HEK293 (cell line): ENCODE measurements at regions not wholly inside any gene's neighbourhood (a gene's known extent, or its start where the extent isn't known, plus 50 kb on each side); places are given as distances from the start of the nearest gene placed in this dataset.

Experiments used
- CTCF ChIA-PET: fragments of 350-600 bp; formaldehyde crosslinking; extraction: SDS; loops from one replicate; lab custom pipeline; 2021; ENCODE audit warnings: antibody characterized with exemption; lab: Yijun Ruan, JAX
- POLR2A ChIA-PET: fragments of 300-600 bp; formaldehyde crosslinking; extraction: SDS; loops from one replicate; lab custom pipeline; 2020; ENCODE audit warnings: antibody characterized with exemption, inconsistent platforms; lab: Yijun Ruan, JAX
- H3K27ac ChIP-seq: fragments of 200-500 bp; sonication (Bioruptor generic); 2 replicates; pipeline ENCODE4 v1.5.1; 2014; ENCODE audit warnings: low read depth, low read length, control low read depth, inconsistent platforms; ENCODE audit errors: extremely low read depth
- H3K36me3 ChIP-seq, 2 experiments: fragments of 200-500 bp in 1 of 2; sonication (Bioruptor generic) in 1 of 2; 1 replicate in 1 of 2; 2 replicates in 1 of 2; pipeline ENCODE4 v1.5.1; 2014 to 2017; ENCODE audit warnings: inconsistent platforms in 2 of 2, low read length in 2 of 2; ENCODE audit not compliant: control insufficient read depth in 2 of 2, insufficient read depth in 1 of 2
- H3K4me1 ChIP-seq: fragments of 200-500 bp; sonication (Bioruptor generic); 2 replicates; pipeline ENCODE4 v1.5.1; 2014; ENCODE audit warnings: mild to moderate bottlenecking, low read length, inconsistent platforms; ENCODE audit not compliant: control insufficient read depth, insufficient read depth
- H3K4me3 ChIP-seq: 2 replicates; pipeline ENCODE4 v1.5.1; 2011; ENCODE audit warnings: low read depth, mild to moderate bottlenecking, control low read depth, low read length, moderate library complexity
- H3K9me3 ChIP-seq: fragments of 200-500 bp; sonication (Bioruptor generic); 2 replicates; pipeline ENCODE4 v1.5.1; 2014; ENCODE audit warnings: low read depth, low read length, inconsistent platforms; ENCODE audit not compliant: control insufficient read depth, insufficient read depth
- MYNN ChIP-seq: fragments of 450-650 bp; formaldehyde crosslinking; IDR thresholded peaks from 2 replicates; pipeline ENCODE4 v1.5.1; 2016; ENCODE audit warnings: missing biosample characterization, missing genetic modification characterization, borderline replicate concordance
- PRDM1 ChIP-seq: fragments of 450-650 bp; formaldehyde crosslinking; IDR thresholded peaks from 2 replicates; pipeline ENCODE4; 2016; ENCODE audit warnings: missing biosample characterization, missing genetic modification characterization
- ZBTB1 ChIP-seq: fragments of 450-650 bp; formaldehyde crosslinking; IDR thresholded peaks from 2 replicates; pipeline ENCODE4 v1.5.1; 2016; ENCODE audit warnings: missing biosample characterization, missing genetic modification characterization
- ZBTB20 ChIP-seq: fragments of 450-650 bp; formaldehyde crosslinking; IDR thresholded peaks from 2 replicates; pipeline ENCODE4 v1.5.1; 2016; ENCODE audit warnings: missing biosample characterization, missing genetic modification characterization
- ZBTB8A ChIP-seq: fragments of 450-650 bp; formaldehyde crosslinking; IDR thresholded peaks from 2 replicates; pipeline ENCODE4 v1.5.1; 2016; ENCODE audit warnings: missing biosample characterization, missing genetic modification characterization
- ZNF146 ChIP-seq: fragments of 450-650 bp; formaldehyde crosslinking; IDR thresholded peaks from 2 replicates; pipeline ENCODE4 v1.5.1; 2016; ENCODE audit warnings: missing biosample characterization, missing genetic modification characterization
- ZNF514 ChIP-seq: fragments of 450-650 bp; formaldehyde crosslinking; IDR thresholded peaks from 2 replicates; pipeline ENCODE4 v1.5.1; 2016; ENCODE audit warnings: missing biosample characterization, missing genetic modification characterization
- ZNF521 ChIP-seq: fragments of 450-650 bp; formaldehyde crosslinking; IDR thresholded peaks from 2 replicates; pipeline ENCODE4 v1.5.1; 2017; ENCODE audit warnings: missing biosample characterization, mild to moderate bottlenecking, missing genetic modification characterization
- ZNF530 ChIP-seq: fragments of 450-650 bp; formaldehyde crosslinking; IDR thresholded peaks from 2 replicates; pipeline ENCODE4 v1.5.1; 2016; ENCODE audit warnings: low read depth, missing biosample characterization, missing genetic modification characterization
- ZNF548 ChIP-seq: fragments of 450-650 bp; formaldehyde crosslinking; IDR thresholded peaks from 2 replicates; pipeline ENCODE4 v1.5.1; 2016; ENCODE audit warnings: missing biosample characterization, missing genetic modification characterization
- ZNF600 ChIP-seq: fragments of 450-650 bp; formaldehyde crosslinking; IDR thresholded peaks from 2 replicates; pipeline ENCODE4 v1.5.1; 2016; ENCODE audit warnings: missing biosample characterization, missing genetic modification characterization
- ZNF629 ChIP-seq: fragments of 450-650 bp; formaldehyde crosslinking; IDR thresholded peaks from 2 replicates; pipeline ENCODE4 v1.5.1; 2017; ENCODE audit warnings: missing biosample characterization, missing genetic modification characterization
- ZNF701 ChIP-seq: fragments of 450-650 bp; formaldehyde crosslinking; IDR thresholded peaks from 2 replicates; pipeline ENCODE4 v1.5.1; 2016; ENCODE audit warnings: missing biosample characterization, missing genetic modification characterization
- TF ChIP-seq, protein P1 (sequence below): fragments of 450-650 bp; formaldehyde crosslinking; IDR thresholded peaks from 2 replicates; pipeline ENCODE4 v1.5.1; 2017; ENCODE audit warnings: missing biosample characterization, missing genetic modification characterization
- TF ChIP-seq, protein P2 (sequence below): fragments of 450-650 bp; formaldehyde crosslinking; IDR thresholded peaks from 2 replicates; pipeline ENCODE4 v1.5.1; 2016; ENCODE audit warnings: missing biosample characterization, missing genetic modification characterization, low read depth
- TF ChIP-seq, protein P3 (sequence below): fragments of 450-650 bp; formaldehyde crosslinking; IDR thresholded peaks from 2 replicates; pipeline ENCODE4 v1.5.1; 2016; ENCODE audit warnings: missing biosample characterization, missing genetic modification characterization
- TF ChIP-seq, protein P4 (sequence below): fragments of 450-650 bp; formaldehyde crosslinking; IDR thresholded peaks from 2 replicates; pipeline ENCODE4 v1.5.1; 2016; ENCODE audit warnings: missing biosample characterization, missing genetic modification characterization

DNA sequence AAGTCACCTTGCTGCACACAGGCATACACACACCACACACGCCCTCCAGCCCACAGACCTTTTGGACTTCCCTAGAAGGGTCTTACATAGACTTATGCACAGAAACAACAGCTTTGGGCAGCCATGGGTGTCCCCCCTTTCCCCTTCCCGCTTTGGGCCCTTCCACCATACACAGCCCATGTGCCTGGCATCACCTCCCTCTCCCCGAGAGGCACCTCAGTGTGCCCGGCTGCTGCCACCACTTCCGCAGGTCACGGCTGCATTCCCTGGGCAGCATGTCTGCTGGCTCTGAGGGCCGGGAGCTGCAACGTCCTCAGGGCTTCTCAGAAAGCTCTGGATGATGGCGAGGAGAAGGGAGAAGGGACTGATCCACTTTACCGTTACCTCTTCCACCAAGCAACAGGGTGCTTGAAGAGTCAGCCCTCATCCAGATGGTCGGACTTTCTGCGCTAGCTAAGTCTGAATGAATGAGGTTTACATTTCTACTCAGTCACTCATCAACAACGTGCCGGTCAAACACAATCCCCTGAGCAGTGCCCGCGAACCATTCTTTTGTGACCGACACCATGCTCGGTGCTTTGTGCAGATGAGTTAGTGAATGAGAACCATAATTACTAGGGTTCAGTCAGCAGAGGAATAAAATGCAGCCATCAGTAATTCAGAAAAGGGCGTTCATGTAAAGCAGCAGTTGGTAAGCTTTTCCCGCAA is 72.2 kb upstream of the BCL11B start:
- CTCF ChIA-PET: interaction anchor here (0.6 to 0.8 kb wide), 2 partner anchors 30 to 31 kb away, joined by 3 read pairs; no protein-coding TSS in a partner anchor
- Histone ChIP-seq H3K27ac (no peak overlapping the region), H3K36me3 (no peaks in the 10 kb centered on the region), H3K9me3 (no peaks in the 10 kb centered on the region)
- TF ChIP-seq ZNF146 (tag by site-specific recombination) (no peak), ZBTB8A (tag by site-specific recombination) (no peak)
- TF ChIP-seq, all 188 proteins: peak for 0
- POLR2A ChIA-PET: no interaction called here
- H3K4me3 ChIP-seq: no peak overlapping the region
- H3K4me1 ChIP-seq: no peaks in the 10 kb centered on the region

DNA sequence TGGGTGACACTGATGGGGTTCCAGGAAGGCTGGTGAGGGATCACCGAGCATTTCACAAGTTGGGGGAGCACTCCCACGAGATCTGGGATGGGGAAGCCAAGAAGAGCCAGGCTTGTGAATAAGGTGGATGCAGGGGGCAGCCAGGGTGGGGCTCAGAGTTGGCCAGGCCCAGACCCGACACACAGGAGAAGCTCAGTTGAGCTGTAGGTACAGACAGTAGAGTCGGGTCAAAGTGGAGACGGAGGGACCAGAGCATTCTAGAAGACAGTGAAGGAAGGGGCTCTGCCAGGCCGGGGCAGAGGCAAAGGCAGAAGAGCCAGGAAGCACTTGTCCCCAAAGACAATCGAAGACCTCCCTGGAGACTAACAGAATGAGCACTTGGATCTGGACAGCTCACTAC is 70.9 kb upstream of the BCL11B start:
- no peaks in the 10 kb centered on the region for H3K36me3 ChIP-seq
- no peak for TF ChIP-seq ZNF548 (tag by site-specific recombination)
- TF ChIP-seq PRDM1: no peak
- TF ChIP-seq ZBTB20: no peak
- TF ChIP-seq ZNF629 (tag by site-specific recombination): no peak
- TF ChIP-seq ZBTB1 (tag by site-specific recombination): no peak
- no peak for TF ChIP-seq ZNF521
- no peak for TF ChIP-seq MYNN (tag by site-specific recombination)
- TF ChIP-seq ZNF514 (tag by site-specific recombination): no peak
- no peak for TF ChIP-seq ZNF600 (tag by site-specific recombination)
- TF ChIP-seq ZNF701: no peak
- TF ChIP-seq, protein P1, sequence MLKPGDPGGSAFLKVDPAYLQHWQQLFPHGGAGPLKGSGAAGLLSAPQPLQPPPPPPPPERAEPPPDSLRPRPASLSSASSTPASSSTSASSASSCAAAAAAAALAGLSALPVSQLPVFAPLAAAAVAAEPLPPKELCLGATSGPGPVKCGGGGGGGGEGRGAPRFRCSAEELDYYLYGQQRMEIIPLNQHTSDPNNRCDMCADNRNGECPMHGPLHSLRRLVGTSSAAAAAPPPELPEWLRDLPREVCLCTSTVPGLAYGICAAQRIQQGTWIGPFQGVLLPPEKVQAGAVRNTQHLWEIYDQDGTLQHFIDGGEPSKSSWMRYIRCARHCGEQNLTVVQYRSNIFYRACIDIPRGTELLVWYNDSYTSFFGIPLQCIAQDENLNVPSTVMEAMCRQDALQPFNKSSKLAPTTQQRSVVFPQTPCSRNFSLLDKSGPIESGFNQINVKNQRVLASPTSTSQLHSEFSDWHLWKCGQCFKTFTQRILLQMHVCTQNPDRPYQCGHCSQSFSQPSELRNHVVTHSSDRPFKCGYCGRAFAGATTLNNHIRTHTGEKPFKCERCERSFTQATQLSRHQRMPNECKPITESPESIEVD (tag by site-specific recombination): no peak
- TF ChIP-seq, protein P2, sequence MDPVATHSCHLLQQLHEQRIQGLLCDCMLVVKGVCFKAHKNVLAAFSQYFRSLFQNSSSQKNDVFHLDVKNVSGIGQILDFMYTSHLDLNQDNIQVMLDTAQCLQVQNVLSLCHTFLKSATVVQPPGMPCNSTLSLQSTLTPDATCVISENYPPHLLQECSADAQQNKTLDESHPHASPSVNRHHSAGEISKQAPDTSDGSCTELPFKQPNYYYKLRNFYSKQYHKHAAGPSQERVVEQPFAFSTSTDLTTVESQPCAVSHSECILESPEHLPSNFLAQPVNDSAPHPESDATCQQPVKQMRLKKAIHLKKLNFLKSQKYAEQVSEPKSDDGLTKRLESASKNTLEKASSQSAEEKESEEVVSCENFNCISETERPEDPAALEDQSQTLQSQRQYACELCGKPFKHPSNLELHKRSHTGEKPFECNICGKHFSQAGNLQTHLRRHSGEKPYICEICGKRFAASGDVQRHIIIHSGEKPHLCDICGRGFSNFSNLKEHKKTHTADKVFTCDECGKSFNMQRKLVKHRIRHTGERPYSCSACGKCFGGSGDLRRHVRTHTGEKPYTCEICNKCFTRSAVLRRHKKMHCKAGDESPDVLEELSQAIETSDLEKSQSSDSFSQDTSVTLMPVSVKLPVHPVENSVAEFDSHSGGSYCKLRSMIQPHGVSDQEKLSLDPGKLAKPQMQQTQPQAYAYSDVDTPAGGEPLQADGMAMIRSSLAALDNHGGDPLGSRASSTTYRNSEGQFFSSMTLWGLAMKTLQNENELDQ (tag by site-specific recombination): no peak
- TF ChIP-seq, protein P3, sequence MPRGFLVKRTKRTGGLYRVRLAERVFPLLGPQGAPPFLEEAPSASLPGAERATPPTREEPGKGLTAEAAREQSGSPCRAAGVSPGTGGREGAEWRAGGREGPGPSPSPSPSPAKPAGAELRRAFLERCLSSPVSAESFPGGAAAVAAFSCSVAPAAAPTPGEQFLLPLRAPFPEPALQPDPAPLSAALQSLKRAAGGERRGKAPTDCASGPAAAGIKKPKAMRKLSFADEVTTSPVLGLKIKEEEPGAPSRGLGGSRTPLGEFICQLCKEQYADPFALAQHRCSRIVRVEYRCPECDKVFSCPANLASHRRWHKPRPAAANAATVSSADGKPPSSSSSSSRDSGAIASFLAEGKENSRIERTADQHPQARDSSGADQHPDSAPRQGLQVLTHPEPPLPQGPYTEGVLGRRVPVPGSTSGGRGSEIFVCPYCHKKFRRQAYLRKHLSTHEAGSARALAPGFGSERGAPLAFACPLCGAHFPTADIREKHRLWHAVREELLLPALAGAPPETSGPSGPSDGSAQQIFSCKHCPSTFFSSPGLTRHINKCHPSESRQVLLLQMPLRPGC: no peak
- TF ChIP-seq, protein P4, sequence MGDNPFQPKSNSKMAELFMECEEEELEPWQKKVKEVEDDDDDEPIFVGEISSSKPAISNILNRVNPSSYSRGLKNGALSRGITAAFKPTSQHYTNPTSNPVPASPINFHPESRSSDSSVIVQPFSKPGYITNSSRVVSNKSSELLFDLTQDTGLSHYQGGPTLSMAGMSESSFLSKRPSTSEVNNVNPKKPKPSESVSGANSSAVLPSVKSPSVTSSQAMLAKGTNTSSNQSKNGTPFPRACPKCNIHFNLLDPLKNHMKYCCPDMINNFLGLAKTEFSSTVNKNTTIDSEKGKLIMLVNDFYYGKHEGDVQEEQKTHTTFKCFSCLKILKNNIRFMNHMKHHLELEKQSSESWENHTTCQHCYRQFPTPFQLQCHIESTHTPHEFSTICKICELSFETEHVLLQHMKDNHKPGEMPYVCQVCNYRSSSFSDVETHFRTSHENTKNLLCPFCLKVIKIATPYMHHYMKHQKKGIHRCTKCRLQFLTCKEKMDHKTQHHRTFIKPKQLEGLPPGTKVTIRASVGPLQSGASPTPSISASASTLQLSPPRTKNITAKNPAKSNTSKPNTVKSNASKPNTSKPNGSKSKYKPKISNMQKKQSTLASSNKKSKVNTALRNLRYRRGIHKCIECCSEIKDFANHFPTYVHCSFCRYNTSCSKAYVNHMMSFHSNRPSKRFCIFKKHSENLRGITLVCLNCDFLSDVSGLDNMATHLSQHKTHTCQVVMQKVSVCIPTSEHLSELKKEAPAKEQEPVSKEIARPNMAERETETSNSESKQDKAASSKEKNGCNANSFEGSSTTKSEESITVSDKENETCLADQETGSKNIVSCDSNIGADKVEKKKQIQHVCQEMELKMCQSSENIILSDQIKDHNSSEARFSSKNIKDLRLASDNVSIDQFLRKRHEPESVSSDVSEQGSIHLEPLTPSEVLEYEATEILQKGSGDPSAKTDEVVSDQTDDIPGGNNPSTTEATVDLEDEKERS (tag by site-specific recombination): no peak
- TF ChIP-seq ZNF530 (tag by site-specific recombination): no peak
- no peaks in the 10 kb centered on the region for H3K9me3 ChIP-seq
- ChIA-PET CTCF (interaction anchor here (0.6 kb wide), 1 partner anchor 46 kb away, joined by 5 read pairs; no protein-coding TSS in a partner anchor), POLR2A (no interaction called here)
- H3K27ac ChIP-seq: no peak overlapping the region
- H3K4me3 ChIP-seq: no peak overlapping the region
- H3K4me1 ChIP-seq: no peaks in the 10 kb centered on the region
